GM21529 (cell line): ENCODE measurements at regions not wholly inside any gene's neighbourhood (a gene's known extent, or its start where the extent isn't known, plus 50 kb on each side); places are given as distances from the start of the nearest gene placed in this dataset.

ENCODE experiments used
- ATAC-seq: cut with Tn5 transposase; IDR thresholded peaks from one replicate; pipeline ENCODE4 v1.9.1; 2021; ENCODE audit not compliant: unreplicated experiment

DNA sequence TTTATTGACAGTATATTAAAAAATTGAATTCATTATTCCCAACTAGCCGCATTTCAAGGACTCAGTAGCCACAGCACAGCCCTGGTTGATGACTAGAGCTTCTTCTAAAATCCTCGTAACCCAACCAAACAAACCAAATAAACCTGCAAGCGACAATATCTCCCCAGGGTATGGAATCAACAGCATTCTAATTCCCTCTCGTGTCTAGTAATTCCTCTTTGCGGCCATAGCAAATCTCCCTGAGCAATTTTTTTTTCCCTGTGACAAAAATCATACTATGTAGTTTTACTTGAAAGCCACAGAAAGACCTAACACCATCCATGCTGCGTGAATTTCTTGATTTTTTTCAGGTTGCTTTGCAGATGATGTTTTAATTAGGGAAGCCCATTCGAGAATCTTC, 143.4 kb upstream of the MYOCD start:
- no peak for ATAC-seq

DNA sequence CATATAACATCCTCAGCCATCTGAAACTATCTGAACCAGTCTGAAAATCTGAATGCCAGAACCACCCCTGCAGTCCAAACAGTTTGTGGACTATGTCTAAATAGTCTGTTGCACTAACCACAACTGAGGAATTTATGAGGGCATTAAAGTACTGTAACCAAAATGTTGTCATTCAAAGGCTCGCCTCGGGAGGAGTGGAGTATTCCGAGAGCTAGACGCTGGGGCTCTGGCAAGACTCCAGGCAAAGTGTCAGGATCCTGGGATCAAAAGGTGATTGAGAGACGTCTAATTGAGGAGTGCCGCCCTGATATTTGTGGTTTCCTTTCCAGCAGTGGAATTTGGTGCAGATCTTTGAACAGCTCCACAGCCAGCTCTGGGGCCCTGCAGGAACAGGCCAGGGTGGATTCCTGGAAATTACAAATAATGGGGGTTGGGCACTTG, 142.9 kb upstream of the MYOCD start:
- ATAC-seq = no peak

DNA sequence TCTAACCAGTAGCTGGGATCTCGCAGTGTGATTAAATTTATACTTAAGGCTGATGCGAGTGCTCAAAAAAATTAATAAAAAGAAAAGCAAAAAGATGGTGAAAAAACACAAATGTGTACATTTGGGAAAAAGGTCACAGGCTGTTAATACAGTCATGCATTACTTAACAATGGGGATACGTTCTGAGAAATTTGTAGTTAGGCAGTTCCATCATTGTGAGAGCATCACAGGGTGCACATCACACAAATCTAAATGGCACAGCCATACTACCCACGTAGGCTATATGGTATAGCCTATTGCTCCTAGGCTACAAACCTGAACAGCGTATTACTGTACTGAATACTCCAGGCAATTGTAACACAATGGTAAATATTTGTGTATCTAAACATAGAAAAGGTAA, 142.4 kb upstream of the MYOCD start:
- no peak for ATAC-seq

DNA sequence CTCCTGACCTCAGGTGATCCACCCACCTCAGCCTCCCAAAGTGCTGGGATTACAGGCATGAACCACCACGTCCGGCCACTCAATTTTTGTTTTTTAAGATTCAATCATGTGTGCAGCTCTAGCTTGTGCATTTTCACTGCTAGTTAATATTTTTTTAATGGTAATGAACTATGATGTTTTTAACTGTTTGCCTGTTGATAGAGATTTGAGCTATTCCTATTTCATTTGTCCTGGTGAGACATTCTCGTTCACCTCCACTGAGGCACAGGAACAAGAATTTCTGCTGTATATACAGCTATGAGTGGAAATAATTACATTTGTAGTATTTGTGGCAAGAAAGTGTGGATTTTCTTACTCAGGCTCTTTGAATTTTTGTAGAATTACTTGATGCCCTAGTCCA, 137.7 kb upstream of the MYOCD start:
- ATAC-seq = no peak

DNA sequence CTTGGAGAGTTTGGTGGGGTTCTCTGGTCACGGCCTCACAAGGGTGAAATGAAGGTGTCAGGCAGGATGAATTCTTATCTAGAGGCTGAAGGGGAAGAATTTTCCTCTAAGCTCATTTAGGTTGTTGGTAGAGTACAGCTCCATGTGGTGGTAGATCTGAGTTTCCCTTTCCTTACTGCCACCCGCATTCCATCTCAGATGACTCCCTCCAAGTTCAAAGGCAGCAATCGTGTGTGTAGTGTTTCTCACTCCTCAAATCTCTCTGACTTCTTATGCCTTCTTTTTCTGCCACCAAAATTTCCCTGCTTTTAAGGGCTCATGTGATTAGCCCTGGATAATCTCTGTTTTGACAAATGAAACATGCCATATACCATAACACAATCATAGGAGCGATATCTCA, 135.5 kb upstream of the MYOCD start:
- no peak for ATAC-seq

DNA sequence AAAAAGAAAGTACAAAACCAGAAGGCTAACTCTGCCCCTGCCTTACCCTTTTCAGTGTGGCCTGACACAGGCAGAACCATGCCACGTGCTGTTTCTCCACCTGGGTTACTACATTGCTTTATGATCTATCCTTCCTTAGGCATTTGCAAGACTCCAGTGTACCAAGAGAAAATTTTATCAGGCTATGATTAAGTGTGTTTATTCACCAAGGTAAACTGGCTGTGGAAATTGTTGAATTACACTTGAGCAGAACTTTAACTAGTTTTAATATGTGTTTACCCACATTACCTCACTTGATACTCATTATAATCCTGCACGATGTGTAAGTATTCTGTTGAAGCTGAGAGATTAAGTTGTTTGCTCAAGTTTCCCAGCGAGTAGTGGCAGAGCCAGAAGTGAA, 129.7 kb upstream of the MYOCD start:
- ATAC-seq = no peak

DNA sequence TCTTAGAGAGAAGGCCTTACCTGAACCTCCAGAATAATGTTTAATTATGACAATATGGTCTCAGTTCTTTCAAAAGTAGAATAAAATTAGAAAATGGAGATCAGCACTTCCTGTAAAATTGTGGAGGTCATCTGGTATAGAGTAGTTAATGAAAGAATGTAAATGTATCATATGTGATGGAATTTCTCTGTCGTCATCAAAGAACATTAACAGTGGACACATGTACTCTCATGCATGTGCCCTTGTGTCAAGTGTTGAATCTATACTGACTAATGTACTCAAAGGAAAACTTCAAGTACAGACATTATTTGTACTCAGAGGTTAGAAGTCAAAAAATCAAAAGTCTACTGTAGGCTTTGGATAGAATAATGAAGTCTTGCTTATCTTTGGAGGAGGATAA, 129.2 kb upstream of the MYOCD start:
- no peak for ATAC-seq

DNA sequence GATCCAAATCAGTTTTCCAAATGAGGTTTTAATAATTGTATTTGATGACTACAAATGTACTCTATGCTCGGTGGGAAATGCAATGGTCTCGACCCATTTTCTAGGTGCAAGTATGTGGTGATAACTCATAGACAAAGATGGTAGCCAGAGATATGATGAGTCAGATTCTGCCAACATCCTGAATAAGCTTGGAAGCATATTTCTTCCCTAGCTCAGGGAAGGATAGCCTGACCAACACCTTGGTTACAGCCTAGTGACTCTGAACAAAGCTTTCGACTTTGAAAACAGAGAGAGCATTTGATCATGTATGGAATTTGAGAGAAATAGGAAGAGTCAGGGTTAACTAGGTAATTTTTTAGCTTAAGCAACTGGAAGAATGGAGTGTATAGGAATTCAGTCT, 128.3 kb upstream of the MYOCD start:
- ATAC-seq = no peak

DNA sequence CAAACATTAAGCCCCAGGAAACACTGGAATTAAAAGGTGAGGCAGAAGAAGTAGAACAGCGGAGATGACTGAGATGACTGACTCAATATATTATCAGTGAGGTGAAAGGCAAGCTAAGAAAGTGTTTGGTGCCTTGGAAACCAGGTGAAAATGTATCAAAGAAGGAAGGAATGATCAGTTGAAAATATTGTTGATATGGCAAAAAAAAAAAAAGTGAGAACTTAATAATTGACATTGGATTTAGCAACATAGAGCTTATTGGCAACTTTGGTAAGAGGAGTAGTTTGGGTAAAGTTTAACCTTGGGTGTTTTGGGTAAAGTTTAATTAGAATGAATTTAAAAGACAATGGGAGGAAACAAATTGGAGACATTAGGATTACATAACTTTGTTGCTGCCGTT, 127.7 kb upstream of the MYOCD start:
- no peak for ATAC-seq

DNA sequence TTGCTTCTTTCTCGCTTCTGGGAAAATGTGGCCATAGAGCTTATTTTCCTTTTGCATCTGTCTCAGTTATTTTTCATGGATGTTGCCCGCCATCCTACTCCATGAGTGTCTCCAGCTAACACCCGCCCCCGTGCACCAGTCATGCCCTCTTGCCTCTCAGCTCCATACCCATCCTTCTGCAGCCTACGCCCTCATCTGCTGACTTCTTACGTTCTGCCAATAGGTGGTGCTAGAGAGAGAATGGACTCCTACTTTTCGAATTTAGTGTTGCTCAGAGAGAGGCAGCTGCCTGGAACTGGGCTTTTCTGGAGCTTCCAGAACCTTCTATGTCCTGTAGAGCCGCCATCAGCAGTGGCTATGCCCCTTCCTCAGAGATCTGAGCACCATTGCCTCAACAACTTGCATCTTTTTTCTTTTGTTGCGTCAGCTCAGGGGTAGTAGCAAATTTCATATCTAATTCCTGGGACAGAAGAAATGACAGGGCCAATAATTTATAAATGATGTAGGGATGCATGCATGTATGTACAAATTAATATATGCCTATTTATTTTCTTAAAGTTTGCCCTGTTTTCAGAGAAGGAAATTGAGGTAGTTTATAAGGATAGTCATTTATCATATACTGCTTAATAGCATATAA, 119.7 kb upstream of the MYOCD start:
- peak; percentile 58 for ATAC-seq

DNA sequence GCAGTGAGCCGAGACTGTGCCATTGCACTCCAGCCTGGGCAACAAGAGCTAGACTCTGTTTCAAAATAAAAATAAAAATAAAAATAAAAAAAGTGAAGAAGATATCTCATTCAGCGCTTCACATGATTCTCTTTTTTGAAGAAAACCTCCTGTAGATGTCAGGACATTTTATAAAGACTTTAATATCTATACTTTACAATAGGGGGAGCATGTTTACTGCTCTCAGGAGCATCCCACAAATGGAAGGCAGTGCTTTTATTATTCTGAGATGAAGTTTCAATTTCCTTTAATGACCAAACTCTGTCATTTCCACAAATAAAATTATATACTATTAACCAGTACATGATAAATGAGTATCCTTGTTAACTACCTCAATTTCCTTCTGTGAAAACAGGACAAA, 118.7 kb upstream of the MYOCD start:
- no peak for ATAC-seq

DNA sequence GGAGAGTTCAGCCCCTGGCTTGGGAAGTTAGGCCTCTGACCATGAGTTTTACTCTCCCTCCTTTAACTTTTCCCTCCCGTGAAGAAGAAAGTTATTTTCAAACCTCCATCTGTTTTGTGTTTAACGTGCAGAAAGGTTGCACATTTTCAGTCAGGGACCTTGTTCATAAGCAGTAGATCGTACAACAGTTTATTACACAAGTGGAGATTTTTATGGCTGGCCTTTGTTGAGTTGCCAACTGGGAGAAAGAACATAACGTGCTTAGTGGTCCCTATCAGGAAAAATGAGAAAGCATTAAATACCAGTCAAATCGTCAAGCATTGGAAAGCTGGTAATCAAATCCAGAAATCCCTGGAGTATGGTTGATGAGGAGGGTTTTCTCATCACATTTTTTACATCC, 117.9 kb upstream of the MYOCD start:
- ATAC-seq = no peak

DNA sequence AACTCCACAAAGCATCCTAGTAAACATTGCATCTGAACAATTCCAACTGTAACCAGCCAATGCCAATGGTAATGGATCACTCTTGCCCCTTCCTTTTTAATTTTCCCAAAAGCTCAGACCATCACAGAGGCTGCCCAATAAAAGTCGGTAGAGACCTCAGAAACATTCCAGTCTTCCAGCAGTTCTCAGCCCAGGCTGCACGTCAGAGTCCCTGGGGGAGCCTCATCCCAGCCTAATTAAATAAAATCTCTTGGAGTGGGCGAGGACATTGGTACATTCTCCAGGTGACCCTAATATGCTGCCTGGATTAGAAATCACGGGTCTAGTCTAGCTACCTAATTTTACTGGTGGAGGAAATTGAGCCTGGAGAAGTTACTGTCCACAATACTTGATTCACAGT, 117.1 kb upstream of the MYOCD start:
- ATAC-seq = no peak

DNA sequence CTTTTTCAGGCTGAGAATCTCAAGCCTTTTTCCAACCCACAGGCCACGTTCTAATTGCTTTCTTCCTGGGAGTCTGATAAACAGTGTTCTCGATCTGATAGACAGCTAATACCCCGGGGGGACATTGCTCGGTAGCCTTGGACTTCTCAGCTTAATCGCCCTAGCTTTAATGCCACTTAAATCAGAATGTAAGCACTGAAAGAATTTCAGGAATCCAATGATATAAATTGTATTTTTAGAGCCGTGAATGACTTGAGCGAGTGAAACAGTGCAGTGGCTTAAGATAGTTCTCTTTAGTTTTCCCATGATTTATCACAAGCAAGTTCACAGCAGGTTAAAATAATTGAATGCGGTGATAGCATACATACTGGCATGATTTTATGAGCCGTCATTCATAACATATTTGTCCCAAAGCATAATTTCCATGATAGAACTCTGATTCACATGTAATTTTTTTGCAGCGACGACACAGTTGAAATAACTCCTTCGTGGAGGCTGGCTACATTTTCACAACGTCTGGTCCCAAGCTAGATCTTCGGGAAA, 116.1 kb upstream of the MYOCD start:
- no peak for ATAC-seq

DNA sequence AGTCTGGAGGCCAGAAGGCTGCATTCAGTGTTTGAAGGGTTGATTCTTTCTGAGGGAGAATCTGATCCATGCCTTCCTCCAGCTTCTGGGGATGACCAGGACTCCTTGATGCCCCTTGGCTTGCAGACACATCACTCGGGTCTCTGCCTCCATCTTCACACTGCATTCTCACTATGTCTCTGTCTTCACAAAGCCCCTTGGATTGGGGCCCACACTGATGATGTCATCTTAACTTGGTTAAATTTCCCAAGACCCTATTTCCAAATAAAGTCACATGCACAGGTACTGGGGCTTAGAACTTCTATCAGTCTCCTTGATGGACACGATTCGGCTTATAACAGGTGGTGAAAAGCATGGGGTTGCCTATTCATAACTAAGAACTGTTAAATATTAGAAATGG, 112.1 kb upstream of the MYOCD start:
- no peak for ATAC-seq

DNA sequence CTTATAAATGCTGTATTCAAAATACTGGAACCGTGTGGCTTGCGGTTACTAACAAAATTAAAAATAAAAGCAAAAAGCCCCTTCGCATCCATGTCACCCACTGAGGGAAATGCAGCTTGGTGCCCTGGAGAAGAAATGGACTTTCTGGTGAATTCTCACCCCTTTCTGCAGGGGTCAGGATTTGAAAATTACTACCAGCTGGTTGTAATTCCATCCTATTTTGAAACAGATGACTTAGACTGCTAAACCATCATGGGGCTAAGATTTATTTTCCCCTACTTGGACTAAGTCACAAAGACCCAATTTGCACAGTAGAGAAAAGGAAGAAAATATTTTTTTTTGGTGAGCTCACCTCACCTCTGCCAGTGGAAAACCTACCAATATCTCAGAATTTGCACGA, 111.4 kb upstream of the MYOCD start:
- no peak for ATAC-seq

DNA sequence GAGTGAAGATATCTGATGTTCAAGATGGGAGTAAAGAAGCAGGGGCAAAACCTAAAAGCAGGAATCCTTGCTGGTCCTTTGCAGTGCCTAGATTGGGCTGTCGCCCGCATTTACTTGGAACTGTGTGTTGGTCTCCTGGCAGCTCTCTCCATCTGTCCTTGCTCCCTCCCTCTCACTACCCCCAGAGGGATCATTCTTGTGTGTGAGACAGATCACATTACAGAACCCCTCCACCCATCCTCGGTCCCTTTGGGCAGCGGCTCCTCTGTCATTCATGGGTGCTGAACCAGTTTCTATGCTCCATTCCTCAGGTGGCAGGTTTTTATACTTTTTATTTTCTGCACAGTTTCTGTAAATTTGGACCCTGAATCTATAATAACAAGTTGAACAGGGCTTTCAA, 99.4 kb upstream of the MYOCD start:
- no peak for ATAC-seq

DNA sequence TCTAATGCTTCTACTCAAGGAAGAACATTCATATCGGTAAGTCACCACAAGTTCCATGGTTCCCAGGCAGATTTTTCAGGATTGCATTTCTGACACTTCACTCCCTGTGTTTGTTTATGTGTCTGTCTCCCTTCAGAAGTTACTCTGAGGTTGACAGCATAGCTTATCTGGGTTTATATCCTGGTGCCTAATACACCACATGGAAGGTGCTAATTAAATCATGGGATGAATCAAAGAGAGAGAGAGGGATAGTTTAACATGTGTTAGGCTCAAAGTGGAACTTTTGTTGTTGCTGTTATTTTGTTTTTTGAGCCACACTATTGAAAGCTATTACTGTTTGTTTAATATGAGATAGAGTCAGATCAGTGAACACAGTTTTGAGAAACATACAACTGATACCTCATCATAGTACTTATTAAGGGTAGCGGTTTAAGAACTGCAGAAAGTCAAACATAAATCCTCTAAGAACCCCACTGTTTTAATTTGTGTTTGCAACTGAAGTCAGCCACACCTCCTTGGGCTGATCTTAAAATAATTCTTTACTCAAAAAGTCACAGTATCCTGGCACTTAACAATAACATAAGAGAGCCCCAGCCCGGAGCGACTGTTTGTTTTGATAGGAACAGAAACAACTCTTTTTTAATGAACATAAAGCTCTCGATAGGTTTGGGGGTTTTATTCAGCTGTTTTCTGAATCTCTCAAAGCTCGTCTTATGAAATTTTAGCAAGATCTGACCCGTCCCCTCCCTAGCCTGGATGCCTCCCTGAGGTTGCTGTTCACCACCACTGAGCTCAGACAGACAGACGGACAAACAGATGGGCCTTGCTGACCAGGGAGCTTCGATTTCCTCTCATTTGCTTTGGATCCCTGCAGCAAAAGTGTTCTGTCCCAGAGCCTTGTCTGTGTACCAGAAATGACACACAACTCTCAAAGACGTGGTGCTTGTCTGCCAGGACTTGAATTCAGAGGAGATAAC, 98.3 kb upstream of the MYOCD start:
- ATAC-seq = no peak

DNA sequence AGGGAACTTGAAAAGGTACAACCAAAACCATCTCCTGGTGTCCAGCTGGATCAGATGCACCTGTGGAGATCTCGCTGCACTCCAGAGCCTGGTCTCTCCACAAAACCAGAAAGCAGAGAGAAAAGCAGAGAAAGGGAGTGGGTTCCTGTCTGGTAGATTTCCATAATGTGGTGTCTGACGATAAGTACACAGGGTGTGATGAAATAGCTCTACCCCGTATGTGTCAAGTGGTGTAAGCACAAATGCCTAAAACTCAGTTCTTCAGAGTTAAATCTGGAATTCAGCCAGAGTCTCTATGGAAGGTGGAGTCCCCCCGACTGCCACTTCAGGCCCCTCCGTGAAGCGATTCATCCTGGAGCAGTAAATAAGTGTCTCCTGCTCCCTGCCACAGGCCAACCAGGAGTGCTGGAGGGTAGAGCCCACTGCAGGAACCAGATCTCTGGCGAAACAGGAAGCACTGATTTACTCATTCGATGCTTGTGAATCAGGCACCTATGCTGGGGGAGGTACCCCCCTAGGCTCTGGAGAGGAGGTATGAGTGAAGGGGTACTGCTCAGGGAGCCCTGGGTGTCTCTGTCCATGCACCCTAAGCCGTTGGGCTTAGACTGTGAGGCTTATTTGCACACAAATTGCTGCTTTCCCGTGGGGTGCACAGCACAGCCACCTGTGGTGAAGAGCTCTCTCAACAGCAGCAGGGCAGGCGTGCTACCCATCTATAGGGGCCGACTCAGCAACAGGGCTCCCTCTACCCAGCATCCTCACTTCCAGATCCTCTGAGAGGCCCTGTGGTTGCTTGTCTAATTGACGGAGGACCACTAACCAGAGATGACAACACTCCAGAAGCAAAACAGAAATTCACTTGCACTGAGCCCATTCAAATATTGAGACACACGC, 97.1 kb upstream of the MYOCD start:
- no peak for ATAC-seq

DNA sequence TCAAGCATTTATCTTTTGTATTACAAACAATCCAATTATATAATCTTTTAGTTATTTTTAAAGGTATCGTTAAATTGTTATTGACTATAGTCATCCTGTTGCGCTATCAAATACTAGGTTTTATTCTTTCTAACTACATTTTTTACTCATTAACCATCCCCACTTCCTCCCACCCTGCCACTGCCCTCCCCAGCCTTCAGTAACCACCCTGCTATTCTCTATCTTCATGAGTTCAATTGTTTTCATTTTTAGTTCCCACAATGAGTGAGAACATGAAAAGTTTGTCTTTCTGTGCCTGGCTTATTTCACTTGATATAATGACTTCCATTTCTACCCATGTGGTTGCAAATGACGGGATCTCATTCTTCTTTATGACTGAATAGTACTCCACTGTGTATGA, 94.1 kb upstream of the MYOCD start:
- no peak for ATAC-seq

DNA sequence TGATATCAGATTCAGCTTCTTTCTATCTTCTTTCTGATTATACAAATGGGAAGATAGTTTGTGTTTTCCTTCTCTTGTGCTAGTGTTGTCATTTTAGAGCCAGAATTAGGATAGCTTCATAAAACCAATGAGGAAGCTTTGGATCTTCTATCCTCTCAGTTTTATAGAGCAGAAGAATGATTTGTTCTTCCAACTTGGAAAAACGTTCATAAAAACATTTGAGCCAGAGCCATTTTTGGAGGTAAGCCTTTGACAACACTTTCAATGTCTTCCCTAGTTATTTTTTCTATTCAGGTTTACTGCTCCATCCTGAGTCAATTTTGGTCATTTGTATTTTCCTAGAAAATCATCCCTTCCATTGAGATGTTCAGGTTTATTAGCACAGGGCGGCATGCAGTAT, 91.2 kb upstream of the MYOCD start:
- no peak for ATAC-seq
